NCI-H2081 treated with DMSO at 0.1 percent for 48 hours (cell line): ENCODE measurements at regions not wholly inside any gene's neighbourhood (a gene's known extent, or its start where the extent isn't known, plus 50 kb on each side); places are given as distances from the start of the nearest gene placed in this dataset.

Experiments
- DNase-seq: peaks from one replicate; lab custom pipeline; 2025; lab: John Stamatoyannopoulos, UW

DNA sequence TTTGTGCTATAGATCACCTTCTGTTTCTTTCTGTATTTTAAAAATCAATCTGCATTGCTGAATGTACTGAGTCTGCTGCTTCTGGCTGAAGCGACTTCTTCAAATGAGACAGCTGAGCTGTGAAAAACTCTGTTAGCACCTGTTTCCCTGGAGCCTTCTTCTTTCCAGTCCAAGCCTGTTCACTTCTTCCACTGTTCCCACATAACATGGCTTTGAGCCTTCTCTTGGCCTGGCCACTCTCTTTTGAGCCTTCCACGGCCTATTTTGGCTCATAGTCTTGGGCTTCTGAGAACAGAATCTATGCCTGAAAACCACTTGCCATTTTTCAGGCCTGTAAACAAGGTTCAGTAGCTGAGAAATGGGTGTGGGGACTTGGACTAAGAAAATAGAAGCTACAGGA, 132.9 kb upstream of the IGFBP7 start:
- no peak for DNase-seq

DNA sequence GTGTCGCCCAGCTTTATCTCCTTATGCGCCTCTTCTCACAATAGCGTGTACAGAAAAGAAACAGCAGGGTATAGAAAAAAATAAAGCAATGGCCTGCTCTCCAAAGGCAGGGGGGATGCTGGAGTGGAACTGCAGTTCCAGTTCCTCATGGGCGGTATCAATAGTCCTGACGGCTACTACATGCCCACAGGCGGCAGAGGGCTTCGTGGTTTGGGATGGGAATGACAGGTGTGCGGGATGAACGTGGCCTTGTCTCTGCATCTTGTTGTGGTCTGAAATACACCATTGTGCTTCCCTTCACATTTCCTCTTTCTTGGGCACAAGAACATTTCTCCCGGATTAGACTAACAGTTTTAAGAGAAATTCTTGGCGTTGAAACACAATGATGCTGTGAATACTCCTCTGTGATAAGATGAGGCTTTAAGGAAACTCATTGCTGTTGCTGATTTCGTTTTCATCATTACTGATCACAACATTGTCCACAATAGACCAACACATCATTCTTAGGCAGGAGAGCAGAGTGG, 124.1 kb upstream of the IGFBP7 start:
- DNase-seq = no peak

DNA sequence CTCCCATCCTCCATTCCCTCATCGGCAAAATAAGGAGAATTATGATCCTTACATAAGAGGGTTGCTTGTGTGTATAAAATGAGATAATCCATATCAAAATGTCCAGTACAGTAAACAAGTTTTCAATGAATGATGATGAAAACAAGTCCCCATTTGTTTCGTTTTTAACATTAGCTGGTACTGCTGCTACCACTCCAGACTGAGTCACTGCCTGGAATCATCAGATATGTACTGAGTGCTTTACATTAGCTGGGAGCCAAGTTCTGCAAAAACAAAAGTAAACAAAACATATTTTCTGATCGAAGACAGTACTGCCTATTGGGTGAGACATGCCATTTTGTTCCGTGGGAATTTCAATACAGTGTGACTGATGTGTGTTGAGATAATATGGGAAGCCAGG, 123.2 kb upstream of the IGFBP7 start:
- no peak for DNase-seq

DNA sequence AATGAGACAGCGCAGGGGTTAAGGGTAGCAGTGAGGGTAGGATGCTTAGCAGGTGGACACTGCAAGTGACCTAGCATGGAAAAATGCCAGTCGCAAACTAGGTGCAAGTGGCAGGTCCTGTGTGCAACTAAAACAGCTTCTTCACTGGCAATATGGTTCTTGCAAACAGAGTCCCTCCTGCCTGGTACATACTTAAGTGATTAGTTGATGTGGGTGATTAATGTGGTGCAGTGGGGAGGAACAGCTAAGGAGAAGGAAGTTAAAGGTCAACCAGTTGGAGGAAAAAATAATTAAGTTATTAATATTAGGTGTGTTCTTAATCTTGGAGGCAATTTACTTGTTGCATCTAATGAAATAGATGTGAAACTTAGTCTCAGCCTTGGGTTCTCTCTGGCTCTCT, 121.6 kb upstream of the IGFBP7 start:
- DNase-seq = no peak

DNA sequence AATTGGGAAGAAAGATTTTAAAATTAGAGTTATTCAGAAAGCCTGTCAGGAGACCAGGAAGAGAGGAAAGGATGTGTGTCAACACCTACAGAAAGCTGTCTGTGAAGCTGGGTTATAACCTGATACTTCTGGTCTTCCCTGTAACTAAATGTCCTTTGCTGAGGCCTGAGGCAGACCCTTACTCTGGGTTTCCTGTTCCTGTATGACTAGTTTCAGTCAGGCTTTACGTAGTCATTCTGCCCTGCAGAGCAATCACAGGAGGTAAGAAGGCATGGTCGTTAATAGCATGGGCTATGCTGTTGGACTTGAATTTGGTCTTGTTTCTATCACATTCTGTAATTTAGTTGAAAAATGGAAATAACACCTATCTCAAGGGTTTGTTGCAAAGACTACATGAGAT, 110.5 kb upstream of the IGFBP7 start:
- DNase-seq = no peak

DNA sequence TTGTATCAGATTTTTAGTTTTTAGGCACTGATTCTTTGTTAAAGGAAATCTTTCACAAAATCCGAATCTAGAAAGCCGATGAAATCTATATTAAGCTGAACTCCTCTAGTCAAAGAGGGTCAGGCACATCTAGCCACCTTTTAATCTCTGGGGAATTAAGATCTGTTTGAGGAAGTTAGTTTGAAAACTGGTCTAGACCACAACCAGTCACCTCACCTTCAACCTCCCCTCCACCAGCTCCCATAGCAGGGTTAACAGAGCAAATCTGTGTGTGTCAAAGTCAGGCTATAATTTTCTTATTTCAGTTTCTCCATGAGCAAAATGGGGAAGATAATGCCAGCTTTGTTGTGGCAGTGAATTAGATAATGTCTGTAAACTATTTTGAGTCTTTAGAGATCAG, 110.0 kb upstream of the IGFBP7 start:
- no peak for DNase-seq

DNA sequence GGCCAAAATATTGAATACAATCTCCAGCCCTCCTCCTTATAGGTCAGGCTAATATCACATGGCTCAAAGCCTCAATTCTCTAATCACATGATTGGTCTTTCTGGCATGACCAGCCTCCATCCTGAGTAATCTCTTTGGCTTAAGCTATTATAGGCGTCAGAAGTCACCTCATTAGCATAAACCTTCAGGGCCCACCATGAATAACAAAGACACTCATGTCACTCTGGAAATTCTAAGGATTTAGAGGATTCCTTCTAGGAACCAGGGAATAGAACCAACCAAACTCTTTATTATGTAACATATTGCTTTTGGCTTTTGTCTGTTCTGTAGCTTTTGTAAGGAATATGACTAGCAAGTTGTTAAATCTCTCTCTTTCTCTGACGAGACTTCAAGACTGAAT, 109.2 kb upstream of the IGFBP7 start:
- DNase-seq = no peak

DNA sequence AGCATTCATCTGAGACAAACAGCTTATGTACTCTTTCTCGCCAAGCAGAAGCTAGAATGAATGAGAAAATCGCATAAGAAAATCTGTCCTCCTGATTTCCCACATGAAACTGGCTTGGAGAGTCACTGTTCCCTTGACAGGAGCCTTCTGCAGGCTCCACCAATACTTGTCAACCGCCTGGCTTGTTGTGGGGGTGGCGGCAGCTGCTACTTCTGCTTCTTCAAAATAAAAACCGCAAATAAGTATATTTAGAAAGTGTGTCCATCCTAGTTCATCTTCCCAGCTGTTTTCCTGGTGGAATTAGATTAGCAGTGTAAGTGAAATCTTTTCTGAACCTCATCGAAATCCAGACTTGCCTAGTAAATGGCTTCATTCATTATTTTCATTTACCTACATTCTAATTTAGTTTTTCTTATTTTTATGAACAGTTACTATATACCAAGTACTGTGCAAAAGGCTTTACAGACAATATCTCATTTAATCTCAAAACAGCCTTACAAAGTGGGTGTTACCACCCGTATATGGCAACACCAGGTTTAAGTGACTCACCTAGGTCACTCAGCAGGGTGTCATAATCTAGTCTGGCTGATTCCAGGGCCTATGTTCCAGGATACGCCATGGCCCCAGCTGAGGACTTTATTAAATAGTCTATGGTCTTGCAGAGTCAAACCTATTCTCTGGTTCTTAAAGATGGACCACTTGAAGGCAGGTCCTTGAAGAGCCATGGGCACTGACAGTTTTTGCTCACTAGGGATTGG, 104.6 kb upstream of the IGFBP7 start:
- no peak for DNase-seq

DNA sequence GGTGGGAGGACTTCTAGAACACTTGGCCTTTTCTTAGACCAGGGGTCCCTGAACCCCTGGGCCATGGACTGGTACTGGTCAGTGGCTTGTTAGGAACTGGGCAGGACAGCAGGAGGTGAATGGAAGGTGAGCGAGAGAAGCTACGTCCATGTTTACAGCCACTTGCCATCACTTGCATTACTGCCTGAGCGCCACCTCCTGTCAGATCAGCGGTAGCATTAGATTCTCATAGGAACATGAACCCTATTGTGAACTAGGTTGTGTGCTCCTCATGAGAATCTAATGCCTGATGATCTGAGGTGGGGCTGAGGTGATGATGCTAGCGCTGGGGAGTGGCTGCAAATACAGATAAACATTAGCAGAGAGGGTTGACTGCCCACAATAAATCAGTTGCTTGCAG, 100.9 kb upstream of the IGFBP7 start:
- DNase-seq = no peak

DNA sequence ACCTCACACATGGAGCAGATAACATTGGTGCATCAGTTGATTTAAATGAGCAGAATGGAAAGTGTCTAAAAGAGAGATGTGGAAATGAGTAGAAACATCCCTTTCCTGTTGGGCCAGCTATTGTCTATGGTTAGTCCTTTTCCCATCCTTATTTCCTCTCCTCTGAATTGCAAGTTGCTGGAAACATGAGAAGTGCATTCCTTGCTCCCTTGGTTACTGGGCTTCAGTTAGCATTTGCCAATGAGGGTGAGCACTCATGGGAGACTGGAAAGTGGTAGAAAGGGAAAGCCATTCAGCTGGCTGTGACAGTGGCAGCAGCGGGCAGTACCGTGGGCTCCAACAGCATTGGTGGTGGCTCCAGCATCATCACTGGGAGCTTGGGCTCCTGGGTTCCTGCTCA, 96.0 kb upstream of the IGFBP7 start:
- DNase-seq = no peak

DNA sequence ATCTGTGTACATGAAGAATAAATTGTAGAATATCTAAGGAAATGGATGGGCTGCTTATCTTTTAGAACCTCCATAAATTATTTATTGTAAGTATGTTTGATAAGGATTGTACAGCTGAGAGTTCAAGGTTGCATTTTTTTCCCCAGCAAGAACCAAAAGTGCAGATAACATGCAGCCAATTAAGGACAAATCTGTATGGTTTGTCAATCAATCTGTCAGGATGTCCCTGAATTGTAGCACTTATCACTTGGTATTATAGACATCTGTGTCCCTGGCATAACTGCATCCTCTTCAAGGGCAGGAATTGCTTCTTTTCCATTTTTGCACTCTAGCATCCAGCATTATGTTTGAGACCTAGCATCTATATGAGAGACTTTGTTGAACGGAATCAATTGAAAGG, 95.4 kb upstream of the IGFBP7 start:
- DNase-seq = no peak

DNA sequence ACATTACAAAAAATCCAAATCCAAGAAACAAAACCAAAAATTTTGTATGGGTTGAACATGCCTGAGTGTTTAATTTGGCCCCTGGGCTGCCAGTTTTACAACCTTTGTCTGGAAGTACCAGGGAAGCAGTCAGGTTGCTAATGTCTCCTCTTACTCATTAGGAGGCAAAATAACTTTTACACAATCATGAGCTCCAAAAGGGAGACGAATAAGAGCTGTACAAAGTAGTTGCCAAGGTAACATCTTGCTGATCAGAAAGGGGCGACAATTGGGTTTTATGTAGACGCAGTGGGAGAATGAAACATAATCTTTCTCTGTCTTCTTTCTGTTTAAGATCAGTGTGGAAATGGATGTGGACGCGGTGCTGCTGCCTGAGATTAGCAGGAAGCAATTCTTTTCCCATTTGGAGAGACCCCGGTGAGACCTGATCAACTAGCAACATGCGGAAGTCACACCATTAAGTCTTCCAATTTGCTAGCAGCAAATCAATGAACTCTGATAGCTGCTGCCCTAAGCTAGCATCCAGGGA, 90.7 kb upstream of the IGFBP7 start:
- DNase-seq = no peak

DNA sequence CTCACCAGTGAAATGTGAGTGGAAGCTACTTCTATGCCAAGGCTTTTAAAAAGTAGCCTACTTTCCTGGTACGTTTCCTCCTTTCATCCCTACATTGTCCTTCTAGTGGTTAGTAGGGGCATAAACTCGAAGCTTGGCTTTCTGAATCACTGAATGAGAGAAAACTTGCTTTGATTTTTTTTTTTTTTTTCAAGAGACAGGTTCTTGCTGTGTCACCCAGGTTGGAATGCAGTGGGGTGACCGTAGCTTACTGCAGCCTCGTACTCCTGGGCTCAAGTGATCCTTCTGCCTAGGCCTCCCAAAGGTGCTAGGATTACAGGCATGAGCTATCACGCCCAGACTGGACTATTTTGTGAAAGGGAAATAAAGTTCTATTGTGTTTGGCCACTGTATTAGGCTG, 89.1 kb upstream of the IGFBP7 start:
- no peak for DNase-seq

DNA sequence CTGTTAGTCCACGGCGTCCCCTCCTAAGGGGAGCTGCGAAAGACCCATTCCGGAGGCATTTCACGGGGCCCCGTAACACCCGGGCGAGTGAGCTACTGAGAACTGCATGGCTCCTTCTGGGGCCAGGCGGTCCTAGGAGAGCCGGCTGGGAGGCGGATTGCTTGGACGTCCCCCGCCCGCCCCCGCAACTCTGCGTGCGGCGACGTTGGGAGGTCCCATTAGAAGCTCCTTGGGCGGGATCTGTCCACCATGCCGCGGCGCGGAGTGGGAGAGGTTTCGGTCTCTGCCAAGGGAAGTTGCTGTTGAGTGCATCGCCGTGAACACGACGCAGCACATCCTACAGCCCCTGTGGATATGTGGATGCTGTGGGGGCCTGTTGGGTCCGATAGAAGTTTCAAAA, 85.4 kb upstream of the IGFBP7 start:
- no peak for DNase-seq

DNA sequence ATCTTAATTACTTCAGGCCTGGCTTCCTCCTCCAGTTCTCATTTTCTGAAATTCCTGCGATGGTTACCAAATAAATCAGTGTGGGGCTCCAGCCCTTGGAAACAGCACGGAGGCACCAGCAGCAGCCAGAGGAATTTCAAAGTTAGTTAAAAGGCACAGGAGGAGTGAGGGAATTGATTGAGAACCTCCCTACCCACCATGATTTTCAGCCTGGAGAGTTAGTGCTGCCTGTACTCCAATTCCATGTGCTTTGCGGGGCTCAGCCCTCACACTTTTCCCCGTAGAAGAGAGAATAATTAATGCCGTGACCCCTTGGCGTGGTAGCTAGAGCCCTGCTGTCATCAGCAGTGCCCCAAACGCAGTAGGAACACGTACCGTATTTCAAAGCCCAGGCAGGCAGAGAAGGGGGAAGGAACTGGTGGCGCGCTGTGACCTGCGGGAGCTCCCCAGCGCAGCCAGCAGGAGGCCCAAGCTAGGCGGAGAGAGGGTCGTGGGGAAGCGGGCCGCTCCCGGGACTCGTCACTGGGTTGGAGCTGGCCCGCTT, 84.0 kb upstream of the IGFBP7 start:
- no peak for DNase-seq

DNA sequence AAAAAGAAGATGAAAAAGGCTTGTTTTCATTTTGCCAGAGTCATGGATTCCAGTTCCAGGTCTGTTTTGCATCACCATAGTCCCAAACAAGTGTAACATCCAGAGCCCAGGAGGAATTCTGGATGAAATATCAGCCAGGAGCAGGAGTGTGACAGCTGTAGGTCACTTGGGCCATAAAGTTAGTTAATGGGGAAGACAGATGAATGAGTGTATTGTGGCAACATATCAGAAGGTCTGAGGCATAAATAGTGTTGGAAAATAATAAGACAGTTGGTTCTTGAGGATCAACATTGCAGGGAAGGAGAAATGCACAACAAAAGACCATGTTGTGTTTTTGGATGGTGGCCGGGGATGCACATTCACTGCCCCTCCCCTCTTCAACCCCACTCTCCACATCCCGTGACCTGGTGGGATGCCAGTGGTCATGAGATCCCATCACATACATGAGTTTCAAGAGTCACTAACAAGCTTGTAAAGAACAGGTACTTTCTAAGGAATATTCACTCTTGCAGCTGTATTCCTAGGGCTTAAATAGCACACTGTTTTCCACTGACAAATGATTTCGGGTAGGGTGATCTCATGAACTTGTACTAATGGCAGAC, 83.1 kb upstream of the IGFBP7 start:
- no peak for DNase-seq

DNA sequence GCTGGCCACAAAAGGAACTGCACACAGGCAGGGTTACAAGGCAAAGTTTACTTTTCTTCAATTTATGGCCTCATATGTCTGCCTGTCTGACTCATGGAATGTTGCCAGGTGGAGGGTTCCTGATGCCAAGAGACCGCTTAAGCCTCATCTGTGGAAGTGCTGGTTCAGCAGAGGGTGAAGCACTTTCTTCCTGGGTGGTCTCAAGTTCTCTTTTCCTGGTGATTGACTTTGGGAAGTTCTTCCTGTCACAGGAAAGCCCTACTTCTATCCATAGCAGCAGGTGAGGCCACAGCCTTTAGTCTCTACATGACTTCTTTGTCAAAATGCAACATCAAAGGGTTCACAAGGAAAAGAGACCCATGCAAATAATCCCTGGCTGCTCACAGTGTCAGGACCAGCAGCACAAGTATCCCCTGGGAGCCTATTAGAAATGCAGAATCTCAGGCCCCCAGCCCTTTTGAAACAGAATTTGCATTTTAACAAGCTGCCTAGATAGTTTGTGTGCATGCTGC, 81.4 kb upstream of the IGFBP7 start:
- DNase-seq = no peak

DNA sequence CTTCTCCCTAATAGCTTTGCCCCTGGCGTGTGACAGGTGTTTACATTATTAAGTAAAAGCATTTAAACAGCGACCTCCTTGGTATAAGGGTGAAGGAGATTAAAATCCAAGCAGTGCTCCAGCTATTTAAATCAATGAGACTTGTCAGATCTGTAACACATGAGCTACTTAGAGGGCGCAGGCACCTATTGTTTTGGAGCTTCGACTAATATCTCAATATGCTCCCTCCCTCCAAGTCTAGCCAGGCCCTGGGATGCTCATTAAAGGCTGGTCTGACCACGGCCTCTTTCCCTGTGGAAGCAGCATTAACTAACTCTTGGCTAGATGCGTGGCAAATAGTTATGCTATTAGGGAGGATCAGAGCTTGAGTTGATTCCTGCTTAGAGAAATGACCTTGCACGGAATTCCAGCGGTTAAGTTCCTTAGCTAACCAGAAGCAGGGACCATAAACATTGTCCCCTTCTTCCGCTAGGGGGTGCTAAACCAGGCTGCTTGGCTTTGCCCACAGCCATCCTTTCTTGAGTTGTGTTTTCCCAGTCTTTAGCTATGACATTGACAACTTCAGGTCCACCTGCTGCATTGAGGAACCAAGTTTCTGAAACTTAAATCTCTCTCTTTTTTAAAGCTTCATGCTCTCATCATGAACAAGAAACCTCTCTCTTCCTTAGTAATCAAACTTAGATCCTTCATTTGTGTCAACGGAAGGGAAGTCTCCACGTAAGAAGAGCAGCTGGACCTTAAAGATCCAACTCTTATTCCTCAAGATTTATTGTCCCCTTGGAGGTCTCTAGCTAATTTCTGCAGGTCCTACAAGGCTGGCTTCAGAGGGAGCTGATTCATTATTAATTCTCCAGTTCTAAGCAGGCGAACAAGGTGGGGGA, 80.7 kb upstream of the IGFBP7 start:
- no peak for DNase-seq

DNA sequence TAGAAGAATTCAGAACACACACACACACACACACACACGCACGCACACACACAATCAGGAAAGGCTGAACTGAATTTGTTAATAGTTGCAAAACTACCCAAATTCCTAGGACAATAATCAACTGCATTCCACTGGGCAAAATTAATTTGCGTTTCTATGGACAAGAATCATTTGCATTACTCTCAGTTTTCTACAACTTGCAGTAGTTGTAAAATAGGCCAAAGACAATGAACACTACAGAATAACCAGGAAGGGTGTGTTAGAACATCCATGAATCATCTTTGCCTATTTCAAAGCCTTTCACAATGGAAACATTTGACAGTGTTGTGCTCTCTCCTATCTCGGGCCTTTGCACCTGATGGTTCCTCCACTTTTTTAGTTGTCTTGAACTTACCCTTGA, 77.1 kb upstream of the IGFBP7 start:
- DNase-seq = no peak

DNA sequence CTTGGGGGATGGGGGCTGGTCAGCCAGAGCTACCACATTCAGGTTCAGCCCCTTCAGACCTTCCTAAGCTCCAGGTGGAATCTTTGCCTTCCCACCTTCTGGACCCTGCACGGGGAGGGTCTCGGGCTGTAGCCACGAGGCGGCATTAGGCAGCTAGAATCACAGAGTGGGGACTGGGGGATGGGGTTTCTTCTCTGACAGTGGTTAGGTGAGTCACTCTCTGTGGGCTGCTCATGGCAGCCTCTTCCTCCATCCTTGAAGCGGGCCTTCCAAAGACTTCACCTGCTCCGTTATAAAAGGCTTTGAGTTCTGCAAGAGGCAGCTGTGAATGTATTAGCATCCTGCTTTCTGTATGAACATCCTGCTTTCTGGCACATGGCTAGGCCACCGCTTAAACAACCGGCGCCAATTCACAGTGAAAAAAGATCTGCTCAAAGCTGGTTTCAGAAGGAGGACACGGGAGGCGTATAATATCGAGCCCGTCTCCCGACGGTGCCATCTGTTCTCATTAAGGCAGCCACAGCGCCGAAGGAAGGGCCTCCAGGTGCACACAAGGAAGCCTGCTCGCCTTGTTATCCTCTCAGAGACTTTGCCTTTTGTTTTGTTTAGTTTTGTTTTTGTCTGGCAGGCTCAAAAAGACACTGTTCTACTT, 74.3 kb upstream of the IGFBP7 start:
- no peak for DNase-seq

DNA sequence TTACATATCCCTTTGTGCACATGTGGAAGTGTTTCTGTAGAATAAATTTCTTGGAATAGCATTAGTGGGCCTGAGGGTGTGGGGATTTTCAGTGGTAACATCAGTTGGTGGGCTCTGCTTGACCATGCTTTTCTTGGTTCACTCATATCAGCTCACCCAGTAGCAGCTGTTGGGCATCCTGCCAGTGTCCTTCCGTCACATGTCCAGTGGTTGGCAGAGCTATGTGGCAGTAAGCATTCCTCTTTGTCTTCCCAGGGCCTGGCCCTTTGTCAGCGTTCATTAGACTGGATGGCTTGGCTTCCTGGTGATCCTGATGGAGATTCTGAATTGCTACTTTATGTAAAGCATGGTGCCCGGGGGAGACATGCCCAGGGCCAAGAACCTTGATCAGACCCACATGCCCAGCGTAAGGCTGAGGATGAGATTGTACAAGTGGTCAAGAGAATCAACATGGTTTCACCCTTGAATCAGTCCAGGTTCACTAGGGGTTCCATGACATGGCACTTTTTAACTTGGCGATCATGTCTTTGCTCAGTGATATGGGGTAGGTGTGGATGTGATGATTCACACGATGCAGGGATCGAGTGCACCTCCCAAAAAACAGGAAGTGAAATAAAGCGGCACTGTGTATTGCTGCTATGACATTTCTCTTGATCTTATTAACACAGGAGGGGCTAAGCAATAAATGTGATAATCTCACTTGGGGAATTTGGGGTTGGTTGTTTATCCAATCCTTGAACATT, 72.1 kb upstream of the IGFBP7 start:
- DNase-seq = no peak
